ENCODE measurements at regions not wholly inside any gene's neighbourhood (a gene's known extent, or its start where the extent isn't known, plus 50 kb on each side); places are given as distances from the start of the nearest gene placed in this dataset.

DNA sequence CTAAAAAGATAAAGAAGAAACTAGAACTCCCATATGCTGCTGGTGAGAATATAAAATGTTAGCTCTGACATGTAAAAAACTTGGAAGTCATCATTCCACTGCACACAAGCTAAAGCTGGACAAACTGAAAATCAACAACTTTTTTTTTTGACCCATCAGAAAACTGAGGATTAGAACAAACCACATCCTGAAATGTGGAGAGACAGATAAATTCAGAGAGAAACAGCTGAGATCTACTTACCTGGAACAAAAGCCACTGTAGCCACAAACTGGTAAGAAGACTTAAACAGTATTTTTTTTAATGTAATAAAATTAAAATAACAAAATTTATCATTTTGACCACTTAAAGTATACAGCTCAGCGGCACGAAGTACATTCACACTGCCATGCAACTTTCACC is 408.5 kb upstream of the RGS17 start:
- H3K36me3 ChIP-seq = no peaks in the 10 kb centered on the region
- TF ChIP-seq, protein P1, sequence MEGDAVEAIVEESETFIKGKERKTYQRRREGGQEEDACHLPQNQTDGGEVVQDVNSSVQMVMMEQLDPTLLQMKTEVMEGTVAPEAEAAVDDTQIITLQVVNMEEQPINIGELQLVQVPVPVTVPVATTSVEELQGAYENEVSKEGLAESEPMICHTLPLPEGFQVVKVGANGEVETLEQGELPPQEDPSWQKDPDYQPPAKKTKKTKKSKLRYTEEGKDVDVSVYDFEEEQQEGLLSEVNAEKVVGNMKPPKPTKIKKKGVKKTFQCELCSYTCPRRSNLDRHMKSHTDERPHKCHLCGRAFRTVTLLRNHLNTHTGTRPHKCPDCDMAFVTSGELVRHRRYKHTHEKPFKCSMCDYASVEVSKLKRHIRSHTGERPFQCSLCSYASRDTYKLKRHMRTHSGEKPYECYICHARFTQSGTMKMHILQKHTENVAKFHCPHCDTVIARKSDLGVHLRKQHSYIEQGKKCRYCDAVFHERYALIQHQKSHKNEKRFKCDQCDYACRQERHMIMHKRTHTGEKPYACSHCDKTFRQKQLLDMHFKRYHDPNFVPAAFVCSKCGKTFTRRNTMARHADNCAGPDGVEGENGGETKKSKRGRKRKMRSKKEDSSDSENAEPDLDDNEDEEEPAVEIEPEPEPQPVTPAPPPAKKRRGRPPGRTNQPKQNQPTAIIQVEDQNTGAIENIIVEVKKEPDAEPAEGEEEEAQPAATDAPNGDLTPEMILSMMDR (IDR thresholded peaks at IDR 0.05 in 8 of 11, conservative IDR thresholded peaks at IDR 0.05 in 3 of 11) = no peak
- TF ChIP-seq POLR2A (IDR thresholded peaks at IDR 0.05) = no peak
- TF ChIP-seq POLR2AphosphoS5 (IDR thresholded peaks at IDR 0.05) = no peak
- 37 to 53% (median 49%) methylated on average over 2 of the region's 2 CpGs for WGBS, 5 donors

GRCh38 chr6:153538491-153538890 is 407.4 kb upstream of the RGS17 start:
- intact Hi-C loops (cut with DNase I; ENCODE audit: low total_unique reads) = no loop called here
- no peaks in the 10 kb centered on the region for H3K36me3 ChIP-seq
- no peak overlapping the region for H3K4me3 ChIP-seq
- TF ChIP-seq, protein P1 (IDR thresholded peaks at IDR 0.05 in 8 of 11, conservative IDR thresholded peaks at IDR 0.05 in 3 of 11) = no peak
- TF ChIP-seq POLR2AphosphoS5 (IDR thresholded peaks at IDR 0.05) (no peak), POLR2A (IDR thresholded peaks at IDR 0.05) (no peak)
- H3K4me1 ChIP-seq = no peaks in the 10 kb centered on the region
- peaks cover 0 to 8% (median 0%) of the 10 kb centered on the region in 8 donors for H3K9me3 ChIP-seq
- H3K27me3 ChIP-seq (replicated peaks in 1 of 7) = no peaks in the 10 kb centered on the region
- WGBS, 5 donors = 68 to 88% (median 78%) methylated on average over 1 of the region's 1 CpG
- H3K27ac ChIP-seq = no peak overlapping the region
- DNase-seq = no peak

More for the DNA sequence above, 408.5 kb upstream of the RGS17 start:
- H3K27me3 ChIP-seq (replicated peaks in 1 of 7) = no peaks in the 10 kb centered on the region
- intact Hi-C loops (cut with DNase I; ENCODE audit: low total_unique reads) = no loop called here
- peaks cover 0 to 9% (median 0%) of the 10 kb centered on the region in 8 donors for H3K9me3 ChIP-seq
- DNase-seq = no peak
- H3K4me1 ChIP-seq = no peaks in the 10 kb centered on the region
- H3K27ac ChIP-seq = no peak overlapping the region
- no peak overlapping the region for H3K4me3 ChIP-seq

DNA sequence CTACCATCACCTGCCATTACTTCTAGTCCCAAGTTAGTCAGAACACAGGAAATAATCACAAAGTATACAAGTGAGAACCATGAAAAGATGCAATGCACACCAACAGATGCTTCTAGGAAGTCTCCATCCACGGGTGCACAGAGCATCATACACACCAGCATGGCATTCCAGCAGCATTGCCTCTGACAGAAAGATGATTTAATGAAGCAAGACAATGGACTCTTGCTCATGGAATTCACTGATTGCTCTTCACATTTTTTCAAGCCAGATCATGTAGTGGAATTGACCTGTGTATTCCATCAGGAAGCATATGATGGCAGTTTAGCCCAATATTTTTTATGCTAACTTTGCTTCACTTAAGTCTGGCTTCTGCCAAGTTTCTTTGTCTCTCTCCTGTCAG is 406.3 kb upstream of the RGS17 start:
- no peak for DNase-seq
- Histone ChIP-seq H3K4me1 (no peaks in the 10 kb centered on the region), H3K9me3 (no peaks in the 10 kb centered on the region), H3K27me3 (replicated peaks in 1 of 7) (no peaks in the 10 kb centered on the region), H3K36me3 (no peaks in the 10 kb centered on the region), H3K27ac (no peak overlapping the region), H3K4me3 (no peak overlapping the region)
- intact Hi-C loops (cut with DNase I; ENCODE audit: low total_unique reads) = no loop called here
- no peak for TF ChIP-seq POLR2A (IDR thresholded peaks at IDR 0.05)
- TF ChIP-seq POLR2AphosphoS5 (IDR thresholded peaks at IDR 0.05) = no peak
- TF ChIP-seq, protein P1 (IDR thresholded peaks at IDR 0.05 in 8 of 11, conservative IDR thresholded peaks at IDR 0.05 in 3 of 11) = no peak
- WGBS, 5 donors = 60 to 80% (median 73%) methylated on average over 1 of the region's 1 CpG

DNA sequence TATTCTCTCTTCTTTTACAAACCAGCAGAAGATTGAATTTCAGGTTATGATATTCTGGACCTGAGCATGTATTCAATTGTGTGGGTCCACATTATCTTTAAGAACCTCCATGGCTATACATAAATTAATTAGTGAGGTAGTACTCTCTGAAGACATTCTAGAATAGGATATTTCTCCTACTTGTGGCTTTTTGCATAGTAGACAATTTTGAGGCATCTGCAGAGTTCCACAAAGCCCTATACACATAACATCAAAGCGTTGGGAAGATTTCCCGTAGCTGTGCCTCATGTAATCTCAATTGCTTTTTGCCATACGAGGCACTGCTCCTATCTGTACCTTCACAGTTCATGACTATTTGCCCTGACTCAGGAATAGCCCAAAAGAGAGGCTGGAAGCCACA is 395.4 kb upstream of the RGS17 start:
- Histone ChIP-seq H3K27me3 (replicated peaks in 1 of 7) (no peaks in the 10 kb centered on the region), H3K4me1 (no peaks in the 10 kb centered on the region), H3K4me3 (no peak overlapping the region), H3K36me3 (no peaks in the 10 kb centered on the region), H3K9me3 (peaks cover 0 to 18% (median 6%) of the 10 kb centered on the region in 8 donors), H3K27ac (no peak overlapping the region)
- 62 to 86% (median 80%) methylated on average over 3 of the region's 3 CpGs for WGBS, 5 donors
- DNase-seq = no peak
- intact Hi-C loops (cut with DNase I; ENCODE audit: low total_unique reads) = no loop called here
- TF ChIP-seq, protein P1 (IDR thresholded peaks at IDR 0.05 in 8 of 11, conservative IDR thresholded peaks at IDR 0.05 in 3 of 11) = no peak
- no peak for TF ChIP-seq POLR2A (IDR thresholded peaks at IDR 0.05)
- TF ChIP-seq POLR2AphosphoS5 (IDR thresholded peaks at IDR 0.05) = no peak
